GM23338 (cell line): ENCODE measurements at regions not wholly inside any gene's neighbourhood (a gene's known extent, or its start where the extent isn't known, plus 50 kb on each side); places are given as distances from the start of the nearest gene placed in this dataset.

Experiments used
- ATAC-seq: fragments of 200-7000 bp; cut with Tn5 transposase; 3 replicates; pipeline ENCODE4 v1.9.1; 2020
- DNase-seq: peaks from one replicate; pipeline ENCODE4 v3.0.0-alpha.2; 2015; ENCODE audit warnings: low spot score
- H2AFZ ChIP-seq: fragments of 200-600 bp; sonication (generic); 2 replicates; pipeline ENCODE4 v1.8.0; 2016; ENCODE audit warnings: antibody characterized with exemption, mild to moderate bottlenecking, moderate library complexity
- H3F3A ChIP-seq: fragments of 200-600 bp; sonication (generic); replicated peaks from 2 replicates; pipeline ENCODE4 v1.8.0; 2017; ENCODE audit warnings: antibody characterized with exemption, mixed run types, low read depth
- H3K27ac ChIP-seq: fragments of 200-600 bp; sonication (generic); 2 replicates; pipeline ENCODE4 v1.6.1; 2016; ENCODE audit warnings: low read depth
- H3K27me3 ChIP-seq: fragments of 200-600 bp; sonication (generic); 2 replicates; pipeline ENCODE4 v1.8.0; 2016; ENCODE audit warnings: mild to moderate bottlenecking, mixed run types, moderate library complexity; ENCODE audit not compliant: insufficient read depth
- H3K36me3 ChIP-seq: fragments of 200-600 bp; sonication (generic); 2 replicates; pipeline ENCODE4 v1.8.0; 2016; ENCODE audit warnings: mild to moderate bottlenecking; ENCODE audit not compliant: insufficient read depth
- H3K4me1 ChIP-seq: fragments of 200-600 bp; sonication (generic); 2 replicates; pipeline ENCODE4 v1.8.0; 2016; ENCODE audit warnings: mild to moderate bottlenecking, moderate library complexity; ENCODE audit not compliant: insufficient read depth
- H3K4me2 ChIP-seq: fragments of 200-600 bp; sonication (generic); 2 replicates; pipeline ENCODE4 v1.7.1; 2017; ENCODE audit warnings: mixed run types
- H3K4me3 ChIP-seq: fragments of 200-600 bp; sonication (generic); 2 replicates; pipeline ENCODE4 v1.6.1; 2016; ENCODE audit warnings: mixed run types
- H3K79me2 ChIP-seq: fragments of 200-600 bp; sonication (generic); replicated peaks from 2 replicates; pipeline ENCODE4 v1.8.0; 2017; ENCODE audit warnings: mild to moderate bottlenecking; ENCODE audit not compliant: insufficient read depth
- H3K9me2 ChIP-seq: fragments of 200-600 bp; sonication (generic); 2 replicates; pipeline ENCODE4 v1.8.0; 2017; ENCODE audit not compliant: insufficient read depth
- H4K20me1 ChIP-seq: fragments of 200-600 bp; sonication (generic); replicated peaks from 2 replicates; pipeline ENCODE4 v1.8.0; 2017; ENCODE audit warnings: mild to moderate bottlenecking; ENCODE audit not compliant: insufficient read depth
- H3K27ac Mint-ChIP-seq: 2 replicates; pipeline ENCODE4 v1.8.0; 2020; ENCODE audit warnings: inconsistent platforms, mild to moderate bottlenecking, moderate library complexity, mixed read lengths
- H3K27me3 Mint-ChIP-seq: 3 replicates; pipeline ENCODE4 v1.8.0; 2022; ENCODE audit warnings: low read depth, mild to moderate bottlenecking, moderate library complexity, mixed read lengths, inconsistent platforms; ENCODE audit not compliant: insufficient read depth, poor library complexity
- H3K36me3 Mint-ChIP-seq: 3 replicates; pipeline ENCODE4 v1.8.0; 2021; ENCODE audit warnings: low read depth, mild to moderate bottlenecking, inconsistent platforms, moderate library complexity, mixed read lengths
- H3K4me1 Mint-ChIP-seq: 3 replicates; pipeline ENCODE4 v1.8.0; 2020; ENCODE audit warnings: mild to moderate bottlenecking, inconsistent platforms, mixed read lengths
- H3K4me3 Mint-ChIP-seq: 3 replicates; pipeline ENCODE4 v1.8.0; 2021; ENCODE audit warnings: moderate library complexity, mild to moderate bottlenecking, inconsistent platforms, mixed read lengths
- H3K9me3 Mint-ChIP-seq: 3 replicates; pipeline ENCODE4 v1.8.0; 2020; ENCODE audit warnings: moderate library complexity, mild to moderate bottlenecking, inconsistent platforms, mixed read lengths
- CREB1 ChIP-seq: fragments of 250-450 bp; sonication (Bioruptor Pico); IDR thresholded peaks from 2 replicates; pipeline ENCODE4 v1.5.0; 2020; ENCODE audit warnings: low read depth, mild to moderate bottlenecking, moderate library complexity
- CTCF ChIP-seq, 2 experiments: fragments of 200-600 bp in 1 of 2; sonication (generic) in 1 of 2; conservative IDR thresholded peaks; 2 replicates each; pipeline versions ENCODE4 v1.5.1 to v1.6.1; 2016 to 2017; ENCODE audit warnings: antibody characterized with exemption in 2 of 2, low read depth in 2 of 2, mild to moderate bottlenecking in 2 of 2, moderate library complexity in 1 of 2
- EZH2 ChIP-seq: fragments of 200-600 bp; sonication (generic); IDR thresholded peaks from one replicate; pipeline ENCODE4 v1.8.0; 2017; ENCODE audit warnings: antibody characterized with exemption, mild to moderate bottlenecking, low read depth; ENCODE audit not compliant: unreplicated experiment
- EZH2phosphoT487 ChIP-seq: fragments of 200-600 bp; sonication (generic); IDR thresholded peaks from one replicate; pipeline ENCODE4 v1.8.1; 2018; ENCODE audit warnings: antibody characterized with exemption; ENCODE audit not compliant: unreplicated experiment
- JUNB ChIP-seq: IDR thresholded peaks from one replicate; pipeline ENCODE4 v1.6.1; 2016; ENCODE audit warnings: antibody characterized with exemption; ENCODE audit not compliant: unreplicated experiment
- NANOG ChIP-seq: IDR thresholded peaks from 2 replicates; pipeline ENCODE4 v1.6.1; 2016; ENCODE audit warnings: antibody characterized with exemption, borderline replicate concordance
- POLR2AphosphoS5 ChIP-seq: IDR thresholded peaks from 2 replicates; pipeline ENCODE4 v1.6.1; 2016; ENCODE audit warnings: antibody characterized with exemption, low read depth
- REST ChIP-seq: IDR thresholded peaks from one replicate; pipeline ENCODE4 v1.6.1; 2018; ENCODE audit warnings: antibody characterized with exemption; ENCODE audit not compliant: unreplicated experiment
- STAT1 ChIP-seq: IDR thresholded peaks from one replicate; pipeline ENCODE4 v1.6.1; 2016; ENCODE audit warnings: antibody characterized with exemption; ENCODE audit not compliant: unreplicated experiment
- ZNF114 ChIP-seq: fragments of 250-450 bp; sonication (Bioruptor Pico); IDR thresholded peaks from 2 replicates; pipeline ENCODE4 v1.5.0; 2020; ENCODE audit warnings: mild to moderate bottlenecking, moderate library complexity
- ZNF331 ChIP-seq: fragments of 250-450 bp; sonication (Bioruptor Pico); IDR thresholded peaks from 2 replicates; pipeline ENCODE4 v1.5.0; 2020; ENCODE audit warnings: low read depth, mild to moderate bottlenecking, moderate library complexity
- ZNF462 ChIP-seq: fragments of 250-450 bp; sonication (Bioruptor Pico); IDR thresholded peaks from 2 replicates; pipeline ENCODE4 v1.5.0; 2020; ENCODE audit warnings: mild to moderate bottlenecking, moderate library complexity
- TF ChIP-seq, protein P1 (sequence below): IDR thresholded peaks from 2 replicates; pipeline ENCODE4 v1.6.1; 2016; ENCODE audit warnings: antibody characterized with exemption

GRCh38 chr1:195740862-195741261, 867.4 kb downstream of the KCNT2 start:
- TF ChIP-seq JUNB: no peak
- no peak for TF ChIP-seq EZH2phosphoT487
- TF ChIP-seq CTCF (conservative IDR thresholded peaks at IDR 0.05; ENCODE audit: low read depth in 2 of 2): no peak
- TF ChIP-seq, protein P1, sequence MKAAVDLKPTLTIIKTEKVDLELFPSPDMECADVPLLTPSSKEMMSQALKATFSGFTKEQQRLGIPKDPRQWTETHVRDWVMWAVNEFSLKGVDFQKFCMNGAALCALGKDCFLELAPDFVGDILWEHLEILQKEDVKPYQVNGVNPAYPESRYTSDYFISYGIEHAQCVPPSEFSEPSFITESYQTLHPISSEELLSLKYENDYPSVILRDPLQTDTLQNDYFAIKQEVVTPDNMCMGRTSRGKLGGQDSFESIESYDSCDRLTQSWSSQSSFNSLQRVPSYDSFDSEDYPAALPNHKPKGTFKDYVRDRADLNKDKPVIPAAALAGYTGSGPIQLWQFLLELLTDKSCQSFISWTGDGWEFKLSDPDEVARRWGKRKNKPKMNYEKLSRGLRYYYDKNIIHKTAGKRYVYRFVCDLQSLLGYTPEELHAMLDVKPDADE: no peak
- no peak for TF ChIP-seq NANOG
- no peak for TF ChIP-seq ZNF114 (CRISPR knock-in tag)
- TF ChIP-seq EZH2: no peak
- no peak for TF ChIP-seq REST
- no peak for TF ChIP-seq ZNF462
- no peak for TF ChIP-seq ZNF331 (CRISPR knock-in tag)
- no peak for TF ChIP-seq POLR2AphosphoS5
- TF ChIP-seq STAT1: no peak
- no peak for TF ChIP-seq CREB1 (CRISPR knock-in tag)
- peaks cover 9% of the 10 kb centered on the region for H3K36me3 Mint-ChIP-seq
- peaks cover 14% of the 10 kb centered on the region for H3K9me3 Mint-ChIP-seq
- no peak overlapping the region for H3K27ac Mint-ChIP-seq
- no peaks in the 10 kb centered on the region for H3K36me3 ChIP-seq
- H3K4me2 ChIP-seq: no peak overlapping the region
- H3F3A ChIP-seq: no peaks in the 10 kb centered on the region
- H3K27ac ChIP-seq: no peak overlapping the region
- DNase-seq: no peak
- H3K4me1 Mint-ChIP-seq: peaks cover 25% of the 10 kb centered on the region
- H3K4me1 ChIP-seq: peaks cover 11% of the 10 kb centered on the region
- H3K27me3 ChIP-seq: no peaks in the 10 kb centered on the region
- peaks cover 4% of the 10 kb centered on the region; the same call in 1 of the 2 replicates for H3K9me2 ChIP-seq
- H4K20me1 ChIP-seq: no peaks in the 10 kb centered on the region
- no peak overlapping the region for H3K4me3 ChIP-seq
- H3K27me3 Mint-ChIP-seq: no peaks in the 10 kb centered on the region
- no peak for ATAC-seq
- H2AFZ ChIP-seq: no peak overlapping the region
- H3K4me3 Mint-ChIP-seq: no peak overlapping the region
- H3K79me2 ChIP-seq: no peaks in the 10 kb centered on the region
